DMS53 (cell line): ENCODE measurements at regions not wholly inside any gene's neighbourhood (a gene's known extent, or its start where the extent isn't known, plus 50 kb on each side); places are given as distances from the start of the nearest gene placed in this dataset.
"Not testable (repeated sequence)": the region's sequence is repeated elsewhere in the genome, so short reads cannot be mapped to it uniquely, and the experiment has no call there.

Experiments
- DNase-seq: peaks from one replicate; lab custom pipeline; 2025; lab: John Stamatoyannopoulos, UW

DNA sequence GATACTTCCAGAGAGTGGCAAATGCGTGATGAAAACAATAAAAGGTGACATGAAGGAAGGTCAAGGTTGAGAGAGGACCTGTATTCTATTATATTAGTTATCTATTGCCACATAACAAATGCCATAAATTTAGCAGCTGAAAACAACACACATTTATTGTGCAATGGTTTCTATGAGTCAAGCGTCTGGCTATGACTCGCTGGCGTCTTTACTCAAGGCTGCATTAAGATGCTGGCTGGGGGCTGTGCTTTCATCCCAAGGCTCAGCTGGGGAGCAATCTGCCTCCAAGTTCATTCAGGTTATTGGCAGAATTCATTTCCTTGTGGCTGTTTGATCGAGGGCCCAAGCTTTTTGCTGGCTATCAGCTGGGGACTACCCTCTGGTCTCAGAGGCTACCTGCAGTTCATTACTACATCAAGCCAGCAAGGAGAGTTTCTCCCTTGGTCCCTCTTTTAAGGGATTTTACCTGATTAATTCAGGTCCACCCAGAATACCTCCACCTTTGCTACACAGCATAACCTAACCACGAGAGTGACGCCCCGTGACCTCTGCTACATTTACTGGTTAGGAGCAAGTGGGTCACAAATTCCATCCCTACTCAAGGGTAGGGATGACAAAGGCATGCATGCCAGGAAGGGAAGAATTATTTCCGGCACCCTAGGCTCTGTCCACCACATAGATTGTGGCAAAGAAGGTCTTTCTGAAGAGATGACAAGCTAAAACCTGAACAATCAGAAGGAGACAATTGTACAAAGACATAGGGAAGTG is 549.1 kb downstream of the MN1 start:
- DNase-seq, result no peak

DNA sequence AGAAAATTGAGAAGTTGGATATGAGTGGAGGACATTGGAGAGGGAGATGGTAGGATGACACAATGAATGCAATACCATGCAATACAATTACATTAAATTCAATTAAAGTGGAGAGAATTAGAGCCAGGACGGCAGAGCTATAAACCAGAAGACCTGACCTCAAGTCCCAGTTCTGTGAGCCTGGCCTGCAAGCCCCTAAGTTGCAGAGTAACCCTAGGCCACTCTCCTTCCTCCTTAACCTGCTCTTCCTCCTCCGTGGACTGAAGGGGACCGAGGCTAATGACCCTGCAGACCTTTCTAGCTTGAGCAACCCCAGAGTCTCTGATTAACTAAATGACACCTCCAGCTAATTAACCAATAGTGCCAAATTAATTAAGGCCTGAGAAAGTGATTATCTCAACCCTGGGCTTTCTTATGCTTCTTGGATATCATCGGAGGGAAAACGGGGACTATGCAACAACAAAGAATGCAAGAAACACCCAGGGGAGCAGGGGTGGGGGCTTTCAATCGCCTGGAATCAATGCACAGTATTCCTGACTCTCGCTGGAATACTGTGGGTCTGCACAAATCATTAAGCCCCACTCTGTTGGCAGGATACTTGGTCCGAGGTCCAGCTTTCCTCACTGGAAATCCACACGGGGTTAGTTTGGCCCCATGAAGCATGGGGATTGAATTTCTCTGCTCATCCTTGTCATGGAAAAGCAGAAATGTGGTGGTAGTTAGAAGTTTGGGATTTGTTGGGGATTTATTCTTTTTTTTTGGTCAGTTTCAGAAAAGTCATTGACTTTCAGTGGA is 548.3 kb downstream of the MN1 start:
- DNase-seq, result no peak

DNA sequence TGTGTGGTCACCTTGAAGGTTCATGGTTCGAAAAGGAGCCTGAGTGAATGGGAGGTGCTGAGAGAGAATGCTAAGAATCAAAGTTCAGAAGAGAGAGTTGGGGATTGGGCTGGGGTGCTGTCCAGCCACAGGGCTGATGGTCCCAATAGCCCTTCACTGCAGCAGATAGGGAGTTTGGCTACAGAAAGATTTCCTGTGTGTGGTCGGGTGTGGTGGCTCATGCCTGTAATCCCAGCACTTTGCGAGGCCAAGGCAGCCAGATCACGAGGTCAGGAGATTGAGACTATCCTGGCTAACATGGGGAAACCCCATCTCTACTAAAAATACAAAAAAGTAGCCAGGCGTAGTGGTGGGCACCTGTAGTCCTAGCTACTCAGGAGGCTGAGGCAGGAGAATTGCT is 547.5 kb downstream of the MN1 start:
- not testable (repeated sequence) for DNase-seq

DNA sequence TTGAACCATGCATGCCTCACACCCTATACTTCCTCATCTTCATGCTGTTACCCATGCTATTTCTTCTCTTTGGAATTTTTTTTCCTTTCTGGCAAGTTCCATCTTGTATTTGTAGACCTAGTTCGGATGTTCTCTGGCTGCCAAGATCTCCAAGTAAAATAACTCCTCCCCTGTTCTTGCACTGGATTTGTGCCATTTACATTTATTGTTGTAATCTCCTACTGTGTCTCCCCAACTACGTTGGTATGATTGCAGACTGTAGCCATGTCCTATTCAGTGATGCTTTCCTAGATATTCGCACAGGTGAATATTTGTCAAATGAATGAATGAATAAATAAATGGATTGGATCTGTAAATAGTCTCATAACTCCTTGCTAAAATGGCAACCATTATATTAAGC is 546.0 kb downstream of the MN1 start:
- DNase-seq, result no peak

DNA sequence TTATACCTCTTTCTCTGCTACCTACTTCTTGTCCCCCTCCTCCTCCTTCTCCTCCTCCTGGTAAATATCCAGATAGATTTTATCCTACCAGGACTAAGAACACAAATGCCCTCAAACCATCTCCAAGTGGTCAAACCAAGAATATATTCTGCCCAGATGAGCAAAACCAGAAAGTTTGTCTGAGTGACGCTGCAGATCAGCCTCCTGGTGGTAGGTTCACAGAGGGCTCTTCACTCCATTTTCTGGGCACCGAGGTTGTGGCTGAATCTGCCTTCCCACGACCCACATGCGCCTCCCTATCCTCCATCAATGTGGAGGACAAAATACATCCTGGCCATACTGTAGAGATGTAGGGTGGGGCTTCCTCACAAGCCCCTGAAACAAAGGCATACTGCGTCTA is 543.6 kb downstream of the MN1 start:
- DNase-seq, result no peak

DNA sequence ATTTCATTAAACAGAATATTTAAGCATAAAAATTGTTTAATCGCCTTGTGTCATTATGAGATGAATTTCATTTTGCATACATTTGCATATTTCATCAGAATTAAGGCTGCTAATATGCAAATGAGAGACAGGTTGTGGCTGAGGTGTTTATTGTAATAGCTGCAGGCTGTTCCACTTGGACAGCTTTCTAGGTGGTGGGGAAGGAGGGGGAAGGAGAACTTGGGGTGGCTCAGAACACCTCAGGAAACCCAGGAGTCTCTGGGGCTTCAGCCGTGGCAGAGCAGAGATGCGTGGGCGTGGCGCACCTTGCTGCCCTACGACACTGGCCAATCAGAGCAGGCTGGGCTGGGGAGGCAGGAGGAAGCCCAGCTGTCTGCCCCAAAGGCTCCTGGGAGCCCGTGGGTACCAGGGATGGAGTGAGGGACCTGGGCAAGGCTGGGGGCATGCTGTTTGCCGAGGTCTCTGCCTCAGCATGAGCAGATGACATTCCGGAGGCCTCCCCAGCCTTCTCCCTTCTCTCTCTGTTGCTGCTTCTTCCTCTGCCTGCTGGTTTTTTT is 542.9 kb downstream of the MN1 start:
- DNase-seq, result no peak

DNA sequence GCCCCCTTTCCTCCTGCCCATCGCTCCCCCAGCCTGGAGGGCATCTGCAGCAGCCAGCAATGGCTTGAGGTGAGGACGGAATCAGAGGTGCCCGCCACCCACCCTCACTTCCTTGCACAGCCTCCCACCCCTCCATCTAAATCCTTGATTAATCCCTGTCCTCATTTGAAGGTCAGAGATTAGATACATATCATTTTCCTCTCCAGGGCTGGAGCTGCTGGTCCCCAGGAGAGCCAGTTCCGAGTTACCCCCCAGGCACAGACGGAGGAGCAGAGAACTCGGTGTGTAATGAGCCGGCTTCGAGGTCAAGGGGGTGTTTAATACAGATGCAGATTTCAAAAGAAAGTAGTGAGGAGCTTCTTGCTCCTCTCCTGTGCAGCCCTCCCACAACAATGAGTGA is 542.1 kb downstream of the MN1 start:
- DNase-seq, result no peak

DNA sequence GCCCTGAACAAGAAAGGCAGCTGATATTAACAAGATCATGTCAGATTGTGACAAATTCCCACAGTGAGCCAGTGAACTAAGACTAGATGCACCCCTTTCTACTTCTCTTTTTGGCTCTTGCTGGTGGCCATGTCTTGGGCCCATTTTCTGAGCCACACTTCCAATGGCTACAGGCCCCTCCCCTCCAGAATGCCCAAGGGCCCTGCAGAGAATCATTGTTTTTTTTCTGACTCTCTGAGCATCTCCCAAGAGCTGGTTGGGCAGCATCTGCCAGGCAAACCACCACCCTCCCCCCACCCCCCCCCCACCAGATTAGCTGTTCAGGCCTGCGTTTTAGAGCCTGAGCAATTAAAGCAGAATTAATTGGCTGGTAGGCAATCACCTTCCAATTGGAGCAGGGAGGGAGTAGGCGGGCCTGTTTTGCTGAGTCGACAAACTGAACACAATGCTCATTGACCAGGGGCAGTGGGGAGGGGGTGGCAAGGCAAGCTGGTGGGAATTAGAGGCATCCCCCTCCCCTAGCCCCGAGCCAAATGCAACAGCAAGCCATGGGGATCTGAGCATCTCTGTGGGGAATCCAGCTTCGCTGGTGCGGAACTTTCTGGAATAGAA is 541.4 kb downstream of the MN1 start:
- DNase-seq, result no peak

DNA sequence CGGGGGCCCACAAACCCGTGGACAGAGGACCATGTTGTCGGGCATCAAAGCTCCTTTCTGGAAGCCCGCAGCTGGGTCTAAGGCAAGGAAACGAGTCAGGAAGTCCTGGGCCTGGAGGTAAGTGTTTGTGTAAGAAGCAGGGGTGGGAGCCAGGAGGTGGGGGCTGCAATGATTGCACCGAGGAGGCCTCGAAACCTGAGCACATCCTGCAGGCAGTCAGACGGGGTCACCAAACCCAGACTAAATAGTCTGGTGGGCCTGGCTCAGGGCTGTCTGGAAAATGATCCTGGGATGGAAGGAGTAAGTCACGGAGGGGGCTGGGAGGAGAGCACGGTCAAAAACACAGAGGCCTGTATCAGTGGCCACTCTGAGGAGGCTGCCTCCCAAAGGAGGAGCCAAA is 539.2 kb downstream of the MN1 start:
- no peak for DNase-seq

DNA sequence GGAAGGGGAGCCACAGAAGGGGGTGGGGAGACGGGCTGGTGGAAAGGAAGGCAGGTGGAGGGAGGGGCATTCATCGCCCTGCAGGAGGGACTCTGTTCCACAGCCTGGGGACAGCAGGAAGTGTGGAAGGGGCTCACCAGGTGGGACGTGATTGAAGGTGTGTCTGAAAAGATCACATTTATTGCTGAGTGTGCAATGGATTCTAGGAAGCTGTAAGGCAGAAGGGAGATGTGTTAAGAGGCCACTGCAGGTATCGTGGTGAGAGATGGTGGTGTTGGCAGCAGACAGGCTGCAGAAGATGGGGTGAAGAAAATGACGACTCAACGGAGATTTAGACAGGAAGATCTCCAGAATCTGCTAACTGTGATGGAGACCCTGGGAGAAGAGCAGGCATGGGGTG is 537.4 kb downstream of the MN1 start:
- DNase-seq, result no peak

DNA sequence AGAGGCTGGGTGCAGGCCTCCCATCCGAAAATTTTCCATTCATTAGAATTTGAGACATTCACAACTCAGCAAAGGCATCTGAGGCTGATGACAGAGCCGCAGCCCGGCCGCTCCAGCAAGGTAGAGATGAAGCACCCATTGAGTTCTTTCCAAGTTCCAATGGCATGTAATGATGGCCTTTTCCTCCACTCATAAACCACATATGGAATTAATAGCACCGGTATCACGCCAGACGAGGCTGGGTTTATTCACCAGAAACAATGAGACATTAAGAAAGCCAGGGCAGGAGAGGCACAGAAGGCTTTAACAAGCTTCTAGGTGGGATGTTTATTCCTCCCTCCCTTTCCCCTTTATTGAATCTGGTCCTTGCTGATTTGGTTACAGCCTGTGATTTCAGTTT is 534.4 kb downstream of the MN1 start:
- DNase-seq, result no peak

DNA sequence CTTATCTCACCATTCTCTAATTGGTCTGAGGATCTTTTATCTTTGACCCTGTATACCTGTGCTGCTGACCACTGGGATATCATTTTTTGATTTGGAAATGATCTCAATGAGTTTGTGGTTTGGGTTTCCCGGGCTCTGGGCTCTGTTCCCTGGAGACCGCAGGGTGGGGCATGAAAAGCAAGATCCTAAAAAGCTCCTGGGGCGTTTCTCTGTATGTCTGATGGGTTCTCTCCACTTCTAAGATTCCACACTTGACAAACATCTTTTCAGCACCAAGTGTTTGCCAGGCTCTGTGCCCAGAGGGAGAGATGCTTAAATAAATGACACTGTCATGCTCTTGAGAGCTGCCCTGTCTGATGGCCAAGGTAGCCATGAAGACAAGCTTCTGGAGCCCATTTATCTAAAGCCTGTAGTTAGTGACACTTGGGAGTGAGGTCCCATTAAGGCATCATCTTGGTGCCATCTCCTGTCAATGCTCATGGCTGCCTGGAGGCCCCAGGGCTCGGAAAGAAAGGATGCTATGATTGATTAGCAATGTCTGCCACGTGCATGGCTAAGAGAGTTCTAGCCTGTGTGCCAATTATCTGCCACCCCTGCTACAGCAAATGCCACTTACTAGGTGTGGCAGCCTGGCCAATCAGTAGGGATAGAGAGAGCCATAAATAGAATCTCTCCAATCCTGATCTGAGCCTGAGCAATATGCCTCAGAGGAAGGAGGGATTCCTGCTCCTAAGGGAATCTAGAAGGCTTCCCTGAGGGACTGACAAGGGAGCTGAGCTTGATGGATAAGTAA is 531.6 kb downstream of the MN1 start:
- no peak for DNase-seq

DNA sequence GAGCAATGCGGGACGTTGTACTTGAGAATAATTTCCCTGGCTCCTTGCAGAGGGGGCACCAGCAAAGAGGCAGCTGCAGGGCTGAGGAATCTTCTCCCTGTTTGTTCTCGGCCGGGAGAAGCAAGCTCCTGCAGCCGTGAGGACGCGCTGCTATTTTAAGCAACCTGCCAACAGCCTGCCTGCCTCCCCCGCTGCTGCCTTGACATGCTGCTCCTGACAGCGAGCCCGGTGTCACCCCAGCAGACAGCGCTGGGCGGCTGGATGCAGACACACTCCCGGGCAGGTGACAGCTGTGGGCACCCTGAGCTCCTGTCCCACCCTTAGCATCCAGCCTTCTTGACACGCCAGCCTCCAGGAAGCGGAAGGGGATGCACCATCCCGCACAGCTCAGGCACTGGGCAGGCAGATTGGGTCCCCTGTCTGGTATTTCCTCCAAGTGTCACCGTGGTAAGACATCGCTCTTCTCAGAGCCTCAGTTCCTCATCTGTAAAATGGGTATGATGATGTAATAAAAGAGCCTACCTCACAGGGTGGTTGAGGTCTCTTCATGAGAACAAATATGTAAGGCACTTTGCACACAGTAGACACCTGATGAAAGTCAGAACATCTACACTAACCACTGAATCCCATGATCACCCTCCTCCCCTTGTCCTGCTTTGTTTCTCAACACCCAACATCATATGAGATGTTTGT is 530.6 kb downstream of the MN1 start:
- no peak for DNase-seq

DNA sequence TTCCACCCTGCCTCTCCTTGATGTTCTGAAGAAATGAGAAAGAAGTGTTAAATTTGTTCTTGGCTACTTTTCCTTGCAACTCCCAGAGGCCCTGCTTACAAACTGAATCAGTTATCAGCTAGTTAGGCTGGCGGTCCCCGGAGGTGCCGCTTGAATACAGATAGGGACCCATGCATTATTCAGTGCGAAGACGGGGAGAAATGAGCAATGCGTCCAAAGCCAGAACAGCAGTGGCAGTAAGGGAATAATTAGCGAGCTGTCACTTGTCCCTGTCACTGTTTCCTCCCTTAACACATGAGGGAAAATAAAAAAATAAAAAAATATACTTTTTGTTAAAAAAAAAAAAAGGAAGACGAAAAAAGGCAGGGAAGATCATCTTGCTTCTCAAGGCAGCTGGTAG is 528.1 kb downstream of the MN1 start:
- no peak for DNase-seq

DNA sequence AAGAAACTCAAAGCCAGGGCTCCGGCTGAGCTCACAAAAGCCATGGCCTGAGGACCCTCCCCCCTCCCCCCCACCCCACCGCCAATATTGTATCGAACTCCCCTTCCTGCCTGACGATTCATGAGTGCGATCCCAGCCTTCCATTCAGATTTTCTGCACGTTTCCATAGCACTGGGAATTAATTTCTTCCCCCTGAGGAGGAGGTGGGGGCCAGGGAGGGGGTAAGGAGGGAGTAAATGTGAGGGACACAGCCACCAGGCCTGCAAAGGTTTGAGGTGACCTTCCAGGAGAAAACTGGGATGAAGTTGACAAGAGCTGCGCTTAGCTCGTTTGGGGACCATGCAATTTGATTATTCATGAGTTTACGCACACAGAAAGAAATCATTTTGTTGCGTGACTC is 527.7 kb downstream of the MN1 start:
- no peak for DNase-seq

DNA sequence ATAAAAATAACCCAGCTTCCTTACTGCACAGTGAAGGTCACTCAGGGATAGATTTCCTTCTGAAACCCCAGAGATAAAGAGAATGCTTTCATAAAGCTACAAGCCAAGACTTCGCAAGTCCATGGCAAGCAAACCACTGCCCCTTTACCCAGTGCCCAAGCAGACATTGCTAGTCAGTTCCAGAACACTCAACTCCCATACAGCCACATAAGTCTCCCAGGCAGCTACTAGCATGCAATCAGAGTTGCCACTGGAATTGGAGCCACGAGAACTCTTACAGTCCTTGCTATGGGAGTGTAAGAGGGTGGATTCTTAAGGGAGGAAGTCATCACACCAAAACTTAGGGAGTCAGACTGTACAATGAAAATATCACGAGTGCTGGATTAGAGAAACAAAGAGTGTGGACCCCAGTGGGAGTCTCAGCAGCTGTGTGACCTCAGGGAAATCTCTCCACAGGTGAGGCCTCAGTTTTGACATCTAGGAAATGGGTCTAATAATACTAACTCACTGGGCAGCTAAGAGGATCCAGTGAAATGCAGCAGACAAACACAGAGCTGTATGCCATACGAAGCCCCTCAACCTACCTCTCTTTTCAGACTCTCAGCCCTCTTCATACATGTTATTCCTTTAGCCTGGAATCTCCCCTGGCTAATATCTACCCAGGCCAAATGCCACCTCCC is 526.6 kb downstream of the MN1 start:
- DNase-seq, result no peak

DNA sequence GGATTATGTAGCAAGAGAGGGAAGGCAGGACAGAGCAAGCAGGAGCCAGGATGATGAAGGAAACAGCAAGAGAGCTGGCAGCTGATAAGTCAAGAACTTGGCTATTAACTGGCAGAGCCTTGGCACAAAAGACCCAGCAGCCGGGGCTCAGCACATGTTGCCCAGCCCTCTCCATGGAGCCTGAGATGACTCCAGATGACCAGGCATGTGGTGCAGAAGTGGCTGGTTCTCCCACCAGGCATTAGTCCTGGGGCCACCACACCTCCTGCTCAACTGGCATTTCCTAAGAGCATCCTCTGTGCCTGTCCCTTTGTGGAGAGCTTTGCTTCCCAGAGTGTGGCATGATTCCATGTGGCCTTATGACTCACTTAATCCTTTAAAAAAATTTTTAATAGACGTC is 522.6 kb downstream of the MN1 start:
- DNase-seq, result no peak

DNA sequence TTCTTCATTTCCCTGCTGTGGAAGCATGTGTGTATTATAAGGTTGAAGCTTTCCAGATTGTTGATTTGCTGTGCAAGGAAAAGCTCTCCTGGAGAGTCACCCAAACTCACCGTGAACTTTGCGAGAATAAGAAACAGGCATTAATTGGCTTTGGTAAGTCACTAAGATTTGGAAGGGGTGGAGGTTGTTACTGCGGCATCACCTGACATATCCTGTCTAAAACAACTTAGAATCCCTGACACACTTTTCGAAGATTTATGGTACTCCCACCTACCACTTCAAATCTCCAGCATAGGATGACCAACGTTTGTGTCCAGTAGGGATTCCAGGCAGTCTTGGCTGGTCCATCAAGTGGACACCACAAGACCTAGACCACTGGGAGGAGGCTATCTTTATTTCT is 518.3 kb downstream of the MN1 start:
- no peak for DNase-seq

DNA sequence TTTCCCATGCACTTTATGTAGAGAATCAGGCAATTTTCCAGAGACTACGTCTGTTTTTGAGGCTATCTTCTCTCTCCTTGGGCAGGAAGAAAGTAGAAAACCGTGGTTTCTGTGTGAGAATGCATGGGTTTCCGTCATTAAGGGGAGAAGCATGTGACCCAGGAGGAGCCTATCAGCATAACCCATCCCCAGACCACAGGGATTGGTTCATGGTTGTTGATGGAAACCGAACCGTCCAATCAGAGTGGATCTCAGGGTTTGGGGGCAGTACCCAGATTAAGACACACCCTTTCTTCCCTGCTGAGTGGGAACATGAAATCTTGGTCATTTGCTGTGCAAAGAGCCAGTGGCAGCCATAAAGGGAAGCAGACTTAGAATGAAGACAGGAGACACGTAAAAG is 517.8 kb downstream of the MN1 start:
- no peak for DNase-seq

DNA sequence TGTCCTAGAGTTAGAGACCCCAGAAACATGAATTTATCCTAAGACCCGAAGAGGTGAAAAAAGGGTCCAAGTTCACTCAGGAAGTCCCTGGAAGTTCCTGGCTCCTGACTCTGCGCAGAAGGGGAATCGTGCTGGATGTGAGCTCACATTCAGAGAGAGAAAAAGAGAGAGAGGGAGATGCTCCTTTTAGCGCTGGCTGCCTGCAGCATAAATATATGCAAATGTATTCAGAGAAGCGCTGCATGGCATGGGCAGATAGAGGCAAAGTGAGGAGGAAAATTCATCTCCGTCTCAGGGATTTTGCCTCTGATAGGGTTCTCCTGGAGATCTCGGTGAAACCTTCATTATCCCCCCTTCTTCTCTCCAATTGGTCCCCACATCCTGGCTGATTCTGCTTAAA is 517.2 kb downstream of the MN1 start:
- DNase-seq, result no peak

DNA sequence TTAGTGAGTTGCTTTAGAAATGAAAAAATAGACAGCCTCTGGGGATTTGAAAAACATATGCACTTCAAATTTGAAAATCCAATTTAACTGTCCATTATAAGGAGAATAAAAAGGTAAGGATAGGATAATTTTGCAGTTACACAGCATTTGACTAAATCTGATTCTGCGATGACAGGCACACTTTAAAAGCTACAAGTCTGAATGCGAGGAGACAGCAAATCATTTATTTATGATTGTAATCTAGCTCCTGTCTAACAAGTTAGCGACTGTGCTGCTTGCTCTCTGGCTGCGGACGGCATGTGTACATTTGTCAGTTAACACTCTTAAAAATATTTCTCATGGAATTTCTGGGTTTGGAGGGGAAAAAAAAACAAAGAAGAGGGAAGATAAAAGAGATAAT is 514.8 kb downstream of the MN1 start:
- DNase-seq, result no peak
